HEK293 (cell line): ENCODE measurements at regions not wholly inside any gene's neighbourhood (a gene's known extent, or its start where the extent isn't known, plus 50 kb on each side); places are given as distances from the start of the nearest gene placed in this dataset.
"Not testable (repeated sequence)": the region's sequence is repeated elsewhere in the genome, so short reads cannot be mapped to it uniquely, and the experiment has no call there.

Experiments used
- HOXA7 ChIP-seq: sonication (generic); formaldehyde crosslinking; IDR thresholded peaks from 2 replicates; pipeline ENCODE4 v1.8.1; 2022; ENCODE audit warnings: missing genetic modification reagents, borderline replicate concordance
- KLF9 ChIP-seq: fragments of 450-650 bp; formaldehyde crosslinking; IDR thresholded peaks from 2 replicates; pipeline ENCODE4 v1.5.1; 2016; ENCODE audit warnings: missing biosample characterization, missing genetic modification characterization, low read depth
- REST ChIP-seq: fragments of 450-650 bp; formaldehyde crosslinking; IDR thresholded peaks from 2 replicates; pipeline ENCODE4 v1.5.1; 2016; ENCODE audit warnings: missing biosample characterization, missing genetic modification characterization
- SETDB1 ChIP-seq: IDR thresholded peaks from one replicate; pipeline ENCODE4 v1.6.1; 2017; ENCODE audit warnings: mild to moderate bottlenecking, low read length, moderate library complexity, mixed read lengths; ENCODE audit not compliant: insufficient read length
- TF ChIP-seq, protein P1 (sequence below): fragments of 450-650 bp; formaldehyde crosslinking; IDR thresholded peaks from 2 replicates; pipeline ENCODE4 v1.5.1; 2016; ENCODE audit warnings: missing biosample characterization, missing genetic modification characterization

- TF ChIP-seq SETDB1; REST; KLF9; HOXA7 (CRISPR knock-in tag): not testable (repeated sequence)
- TF ChIP-seq, protein P1, sequence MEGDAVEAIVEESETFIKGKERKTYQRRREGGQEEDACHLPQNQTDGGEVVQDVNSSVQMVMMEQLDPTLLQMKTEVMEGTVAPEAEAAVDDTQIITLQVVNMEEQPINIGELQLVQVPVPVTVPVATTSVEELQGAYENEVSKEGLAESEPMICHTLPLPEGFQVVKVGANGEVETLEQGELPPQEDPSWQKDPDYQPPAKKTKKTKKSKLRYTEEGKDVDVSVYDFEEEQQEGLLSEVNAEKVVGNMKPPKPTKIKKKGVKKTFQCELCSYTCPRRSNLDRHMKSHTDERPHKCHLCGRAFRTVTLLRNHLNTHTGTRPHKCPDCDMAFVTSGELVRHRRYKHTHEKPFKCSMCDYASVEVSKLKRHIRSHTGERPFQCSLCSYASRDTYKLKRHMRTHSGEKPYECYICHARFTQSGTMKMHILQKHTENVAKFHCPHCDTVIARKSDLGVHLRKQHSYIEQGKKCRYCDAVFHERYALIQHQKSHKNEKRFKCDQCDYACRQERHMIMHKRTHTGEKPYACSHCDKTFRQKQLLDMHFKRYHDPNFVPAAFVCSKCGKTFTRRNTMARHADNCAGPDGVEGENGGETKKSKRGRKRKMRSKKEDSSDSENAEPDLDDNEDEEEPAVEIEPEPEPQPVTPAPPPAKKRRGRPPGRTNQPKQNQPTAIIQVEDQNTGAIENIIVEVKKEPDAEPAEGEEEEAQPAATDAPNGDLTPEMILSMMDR (tag by site-specific recombination) = not testable (repeated sequence)
Measured at GRCh38 chr16:32085438-32086141, 167.5 kb upstream of the TP53TG3D start.
